ENCODE measurements at regions not wholly inside any gene's neighbourhood (a gene's known extent, or its start where the extent isn't known, plus 50 kb on each side); places are given as distances from the start of the nearest gene placed in this dataset.

GRCh38 chr3:6105187-6105586 is 755.7 kb upstream of the GRM7 start:
- Histone ChIP-seq H3K36me3 (no peaks in the 10 kb centered on the region), H3K27ac (no peak overlapping the region), H3K27me3 (no peaks in the 10 kb centered on the region), H3K4me1 (no peaks in the 10 kb centered on the region), H3K9me3 (no peaks in the 10 kb centered on the region), H3K4me3 (no peak overlapping the region)
- intact Hi-C loops (cut with DNase I; ENCODE audit: low total_unique reads): no loop called here
- DNase-seq: no peak
- no peak for TF ChIP-seq POLR2A (IDR thresholded peaks at IDR 0.05)
- TF ChIP-seq, protein P1, sequence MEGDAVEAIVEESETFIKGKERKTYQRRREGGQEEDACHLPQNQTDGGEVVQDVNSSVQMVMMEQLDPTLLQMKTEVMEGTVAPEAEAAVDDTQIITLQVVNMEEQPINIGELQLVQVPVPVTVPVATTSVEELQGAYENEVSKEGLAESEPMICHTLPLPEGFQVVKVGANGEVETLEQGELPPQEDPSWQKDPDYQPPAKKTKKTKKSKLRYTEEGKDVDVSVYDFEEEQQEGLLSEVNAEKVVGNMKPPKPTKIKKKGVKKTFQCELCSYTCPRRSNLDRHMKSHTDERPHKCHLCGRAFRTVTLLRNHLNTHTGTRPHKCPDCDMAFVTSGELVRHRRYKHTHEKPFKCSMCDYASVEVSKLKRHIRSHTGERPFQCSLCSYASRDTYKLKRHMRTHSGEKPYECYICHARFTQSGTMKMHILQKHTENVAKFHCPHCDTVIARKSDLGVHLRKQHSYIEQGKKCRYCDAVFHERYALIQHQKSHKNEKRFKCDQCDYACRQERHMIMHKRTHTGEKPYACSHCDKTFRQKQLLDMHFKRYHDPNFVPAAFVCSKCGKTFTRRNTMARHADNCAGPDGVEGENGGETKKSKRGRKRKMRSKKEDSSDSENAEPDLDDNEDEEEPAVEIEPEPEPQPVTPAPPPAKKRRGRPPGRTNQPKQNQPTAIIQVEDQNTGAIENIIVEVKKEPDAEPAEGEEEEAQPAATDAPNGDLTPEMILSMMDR (IDR thresholded peaks at IDR 0.05): no peak

DNA sequence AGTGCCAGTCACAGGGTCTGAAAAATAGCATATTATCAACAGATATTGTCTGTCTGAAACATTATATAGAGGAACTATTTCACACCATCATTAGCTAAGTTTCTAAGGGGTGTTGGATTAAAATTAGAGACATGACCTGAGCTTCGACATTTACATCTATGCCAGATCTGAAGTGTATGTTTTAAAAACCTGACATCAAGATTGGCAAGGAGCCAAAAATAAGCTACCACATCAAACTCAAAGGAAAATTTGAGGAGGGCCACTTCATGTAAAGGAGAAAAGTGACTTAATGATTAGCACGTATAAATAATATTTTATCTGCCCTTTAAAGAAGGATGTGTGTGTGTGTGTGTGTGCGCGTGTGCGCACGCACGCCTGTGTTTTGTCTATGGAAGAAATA is 752.0 kb upstream of the GRM7 start:
- intact Hi-C loops (cut with DNase I; ENCODE audit: low total_unique reads): no loop called here
- Histone ChIP-seq H3K27me3 (no peaks in the 10 kb centered on the region), H3K36me3 (no peaks in the 10 kb centered on the region), H3K4me3 (no peak overlapping the region), H3K9me3 (no peaks in the 10 kb centered on the region), H3K4me1 (no peaks in the 10 kb centered on the region), H3K27ac (no peak overlapping the region)
- no peak for DNase-seq
- TF ChIP-seq, protein P1 (IDR thresholded peaks at IDR 0.05): no peak
- no peak for TF ChIP-seq POLR2A (IDR thresholded peaks at IDR 0.05)

DNA sequence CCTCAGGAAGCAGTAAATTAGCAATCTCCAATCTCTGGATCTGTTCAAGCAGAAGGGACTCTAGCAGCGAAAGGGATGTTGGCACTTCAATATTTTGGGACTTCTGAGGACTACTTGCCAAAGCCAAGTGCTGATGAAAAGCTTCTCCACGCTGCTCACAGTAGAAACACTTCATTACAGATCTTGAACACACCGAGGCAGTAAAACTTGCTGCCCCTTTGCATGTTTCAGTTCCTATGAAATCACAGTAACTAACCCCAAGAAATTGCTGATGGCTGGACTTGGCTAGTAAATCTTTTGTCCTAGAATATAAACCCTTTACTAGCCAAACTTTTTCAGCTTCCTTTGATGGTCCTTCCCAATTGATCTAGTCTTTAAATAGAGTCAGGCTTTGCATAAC is 750.5 kb upstream of the GRM7 start:
- no peak for DNase-seq
- TF ChIP-seq, protein P1 (IDR thresholded peaks at IDR 0.05): no peak
- TF ChIP-seq POLR2A (IDR thresholded peaks at IDR 0.05): no peak

GRCh38 chr3:6112546-6112945 is 748.4 kb upstream of the GRM7 start:
- Histone ChIP-seq H3K27ac (no peak overlapping the region), H3K4me1 (no peaks in the 10 kb centered on the region), H3K9me3 (no peaks in the 10 kb centered on the region), H3K4me3 (no peak overlapping the region), H3K27me3 (no peaks in the 10 kb centered on the region), H3K36me3 (no peaks in the 10 kb centered on the region)
- intact Hi-C loops (cut with DNase I; ENCODE audit: low total_unique reads): no loop called here
- no peak for DNase-seq
- TF ChIP-seq POLR2A (IDR thresholded peaks at IDR 0.05): no peak
- TF ChIP-seq, protein P1 (IDR thresholded peaks at IDR 0.05): no peak

More for the DNA sequence above, 750.5 kb upstream of the GRM7 start:
- Histone ChIP-seq H3K4me3 (no peak overlapping the region), H3K27ac (no peak overlapping the region), H3K27me3 (no peaks in the 10 kb centered on the region), H3K36me3 (no peaks in the 10 kb centered on the region), H3K9me3 (no peaks in the 10 kb centered on the region), H3K4me1 (no peaks in the 10 kb centered on the region)
- intact Hi-C loops (cut with DNase I; ENCODE audit: low total_unique reads): no loop called here

DNA sequence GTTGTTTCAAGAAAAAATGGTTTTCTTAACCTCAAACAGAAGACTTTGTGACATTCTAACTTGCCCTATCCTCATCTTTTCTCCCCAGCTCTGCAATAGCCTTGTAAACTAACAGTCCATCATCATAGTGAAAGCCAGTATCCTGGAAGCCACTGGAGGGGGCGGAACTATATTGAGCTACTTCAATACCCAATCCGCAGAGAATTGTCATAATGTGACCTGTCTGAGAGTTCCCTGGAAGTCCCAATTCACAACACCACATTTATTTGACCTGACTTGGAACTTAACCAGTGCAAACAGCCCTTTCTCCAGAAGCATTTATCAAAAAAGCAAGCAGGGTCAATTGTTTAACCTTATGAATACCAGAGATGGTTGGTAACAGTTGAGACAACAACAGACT is 747.6 kb upstream of the GRM7 start:
- H3K4me1 ChIP-seq: no peaks in the 10 kb centered on the region
- TF ChIP-seq POLR2A (IDR thresholded peaks at IDR 0.05): no peak
- TF ChIP-seq, protein P1 (IDR thresholded peaks at IDR 0.05): no peak

More for the DNA sequence above, 747.6 kb upstream of the GRM7 start:
- H3K9me3 ChIP-seq: no peaks in the 10 kb centered on the region
- no peak overlapping the region for H3K4me3 ChIP-seq
- H3K27me3 ChIP-seq: no peaks in the 10 kb centered on the region
- H3K27ac ChIP-seq: no peak overlapping the region
- intact Hi-C loops (cut with DNase I; ENCODE audit: low total_unique reads): no loop called here
- H3K36me3 ChIP-seq: no peaks in the 10 kb centered on the region
- no peak for DNase-seq
